Embryonic facial prominence (tissue), 1 donor: ENCODE measurements at regions not wholly inside any gene's neighbourhood (a gene's known extent, or its start where the extent isn't known, plus 50 kb on each side); places are given as distances from the start of the nearest gene placed in this dataset.

ENCODE experiments used
- DNase-seq: peaks from one replicate; pipeline ENCODE4 v3.0.0-alpha.2; 2016; ENCODE audit errors: extremely low spot score

DNA sequence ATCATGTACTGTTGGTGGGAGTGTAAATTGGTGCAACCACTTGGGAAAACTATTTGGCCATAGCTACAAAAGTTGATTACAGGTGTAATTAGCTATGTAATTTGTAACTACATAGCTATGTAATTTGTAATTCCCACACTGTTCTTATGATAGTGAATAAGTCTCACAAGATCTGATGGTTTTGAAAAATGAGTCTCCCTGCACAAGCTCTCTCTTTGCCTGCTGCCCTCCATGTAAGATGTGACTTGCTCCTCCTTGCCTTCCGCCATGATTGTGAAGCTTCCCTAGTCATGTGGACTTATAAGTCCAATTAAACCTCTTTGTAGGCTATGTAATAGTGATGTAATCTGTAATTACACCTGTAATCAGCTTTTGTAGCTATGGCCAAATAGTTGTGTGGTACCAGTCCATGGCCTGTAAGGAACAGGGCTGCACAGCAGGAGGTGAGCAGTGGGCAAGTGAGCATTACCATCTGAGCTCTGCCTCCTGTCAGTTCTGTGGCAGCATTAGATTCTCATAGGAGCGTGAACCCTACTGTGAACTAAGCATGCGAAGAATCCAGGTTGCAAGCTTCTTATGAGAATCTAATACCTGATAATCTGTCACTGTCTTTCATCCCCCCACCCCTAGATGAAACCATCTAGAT, 133.7 kb upstream of the COPS8 start:
- DNase-seq = no peak

DNA sequence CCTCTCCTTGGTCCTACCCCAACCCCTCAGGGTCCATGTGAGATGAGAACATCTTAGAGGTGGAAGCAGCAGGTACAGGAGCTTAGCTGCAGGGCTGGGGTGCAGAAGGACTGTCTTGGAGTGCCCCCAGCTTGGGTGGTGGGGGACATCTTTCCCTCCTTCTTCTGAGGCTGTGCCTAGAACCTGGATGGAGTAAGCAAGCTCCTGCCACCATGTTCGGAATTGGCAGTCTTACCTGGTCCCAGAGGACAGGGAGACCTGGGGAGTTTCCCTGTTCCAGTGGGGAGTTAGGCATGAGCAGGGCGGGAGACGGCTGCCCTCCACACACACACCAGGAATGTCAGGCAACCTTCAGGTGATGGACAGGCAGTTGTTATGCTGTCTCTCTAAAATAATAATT, 131.0 kb upstream of the COPS8 start:
- no peak for DNase-seq

DNA sequence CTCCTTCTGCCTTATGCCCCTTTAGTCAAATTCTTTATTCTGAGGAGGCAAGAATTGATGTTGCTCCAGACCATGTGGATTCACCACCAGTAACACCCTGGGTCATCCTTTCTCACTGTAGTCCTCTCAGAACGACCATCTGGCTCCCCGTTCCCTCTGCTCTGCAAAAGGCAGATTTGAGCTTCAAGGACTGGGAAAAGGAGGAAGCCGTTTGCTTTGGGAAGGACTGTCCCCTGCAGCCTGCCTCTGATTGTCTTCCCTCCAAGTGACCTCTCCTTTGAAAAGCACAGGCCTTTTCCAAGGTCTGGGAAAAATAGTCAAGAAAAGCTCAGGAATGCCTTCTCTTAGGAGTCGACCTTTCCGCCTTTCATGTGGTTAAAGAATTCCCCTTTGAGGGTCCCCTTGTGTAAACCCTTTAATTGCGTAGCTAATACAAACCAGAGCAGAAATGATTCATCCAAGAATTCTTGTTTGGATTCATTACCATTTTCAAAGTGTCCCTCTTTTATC, 130.1 kb upstream of the COPS8 start:
- DNase-seq = no peak

DNA sequence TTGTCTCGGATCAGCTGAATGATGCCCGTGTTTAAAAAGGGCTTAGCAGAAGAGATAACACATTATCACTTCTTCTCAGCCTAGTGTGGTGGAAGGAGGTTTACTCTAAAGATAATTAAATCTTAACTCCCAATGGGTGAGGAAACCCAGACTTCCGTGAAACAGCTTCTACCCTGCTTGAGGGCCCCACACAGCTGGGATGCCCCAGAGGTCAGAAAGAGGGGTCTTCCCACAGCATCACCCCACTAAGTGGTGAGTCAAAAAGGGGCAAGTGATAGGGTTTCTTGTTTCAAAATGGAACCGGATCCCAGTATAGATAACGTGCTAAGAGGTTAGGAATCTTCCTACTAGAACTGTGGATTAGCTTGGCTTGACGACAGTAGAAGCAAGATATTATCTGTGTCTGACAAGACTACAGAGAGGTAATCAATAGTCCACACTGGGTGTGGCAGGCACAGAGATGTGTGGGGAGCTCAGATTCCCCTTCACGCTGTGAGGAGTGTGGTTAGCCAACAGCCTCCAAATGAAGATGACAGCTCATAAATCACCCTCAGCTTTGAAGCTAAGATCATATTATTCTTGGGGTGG, 129.6 kb upstream of the COPS8 start:
- DNase-seq = no peak

DNA sequence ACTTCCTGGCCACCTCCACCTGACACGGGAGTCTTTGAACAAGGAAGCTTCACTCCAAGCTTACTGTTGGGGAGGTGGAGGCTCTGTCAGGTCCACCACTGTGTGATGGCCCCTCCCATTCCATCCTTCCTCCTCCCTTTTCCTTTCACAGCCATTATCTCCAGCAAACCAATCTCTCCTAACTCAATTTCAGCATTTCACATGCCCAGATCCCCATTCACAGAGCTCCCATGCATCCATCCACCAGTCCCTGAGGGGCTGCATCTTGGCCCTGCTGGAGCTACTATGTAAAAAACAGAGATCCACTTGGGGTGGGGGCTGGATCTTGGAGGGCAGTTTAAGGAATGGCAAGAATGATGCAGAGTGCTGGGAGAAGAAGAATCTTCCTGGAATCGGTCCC, 129.0 kb upstream of the COPS8 start:
- DNase-seq = no peak

DNA sequence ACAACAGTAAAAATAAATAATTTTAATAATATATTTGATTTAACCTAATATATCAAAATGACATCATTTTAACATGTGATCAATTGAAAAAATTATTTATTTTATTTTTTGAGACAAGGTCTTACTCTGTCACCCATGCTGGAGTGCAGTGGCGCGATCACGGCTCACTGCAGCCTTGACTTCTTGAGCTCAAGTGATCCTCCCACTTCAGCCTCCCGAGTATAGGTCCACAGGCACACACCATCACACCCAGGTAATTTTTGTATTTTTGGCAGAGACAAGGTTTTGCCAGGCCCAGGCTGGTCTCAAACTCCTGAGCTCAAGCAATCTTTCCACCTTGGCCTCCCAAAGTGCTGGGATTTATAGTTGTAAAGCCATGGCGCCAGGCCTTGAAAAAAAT, 126.7 kb upstream of the COPS8 start:
- no peak for DNase-seq

DNA sequence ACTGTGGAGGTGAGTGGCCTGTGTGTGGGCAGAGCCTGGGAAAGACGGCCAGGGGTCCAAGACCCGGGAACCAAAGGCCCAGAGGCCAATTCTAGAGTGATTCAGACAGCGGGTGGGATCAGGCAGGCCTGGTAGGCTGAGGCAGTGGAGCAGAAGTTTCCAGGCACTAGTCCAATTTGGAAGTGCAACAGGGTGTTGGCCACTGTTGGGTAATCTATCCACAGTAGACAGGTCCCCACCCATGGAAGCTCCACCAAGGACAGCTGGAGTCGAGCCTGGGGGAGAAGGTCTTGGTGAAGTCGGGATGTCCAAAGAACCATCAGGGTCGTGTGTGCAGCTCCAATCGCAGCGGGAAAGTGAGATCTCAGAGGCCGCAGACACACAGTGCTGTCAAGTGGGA, 125.8 kb upstream of the COPS8 start:
- no peak for DNase-seq

DNA sequence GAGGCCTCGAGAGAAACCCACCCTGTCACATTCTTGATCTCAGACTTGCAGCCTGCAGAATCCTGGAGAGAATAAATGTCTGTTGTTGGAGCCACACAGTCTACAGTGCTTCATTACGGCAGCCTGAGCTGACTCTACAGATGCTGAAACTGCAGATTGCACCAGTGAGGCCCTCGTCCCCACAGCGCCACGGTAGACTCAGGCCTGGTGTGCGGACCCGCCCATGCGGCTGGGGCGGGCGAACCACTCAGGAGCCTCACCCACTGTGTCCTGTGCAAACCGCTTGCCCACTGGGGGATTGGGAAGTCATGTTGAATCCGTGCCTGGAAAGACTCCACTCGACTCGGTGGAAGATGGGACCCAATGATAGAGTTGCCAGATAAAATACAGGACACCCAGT, 125.2 kb upstream of the COPS8 start:
- DNase-seq = no peak

DNA sequence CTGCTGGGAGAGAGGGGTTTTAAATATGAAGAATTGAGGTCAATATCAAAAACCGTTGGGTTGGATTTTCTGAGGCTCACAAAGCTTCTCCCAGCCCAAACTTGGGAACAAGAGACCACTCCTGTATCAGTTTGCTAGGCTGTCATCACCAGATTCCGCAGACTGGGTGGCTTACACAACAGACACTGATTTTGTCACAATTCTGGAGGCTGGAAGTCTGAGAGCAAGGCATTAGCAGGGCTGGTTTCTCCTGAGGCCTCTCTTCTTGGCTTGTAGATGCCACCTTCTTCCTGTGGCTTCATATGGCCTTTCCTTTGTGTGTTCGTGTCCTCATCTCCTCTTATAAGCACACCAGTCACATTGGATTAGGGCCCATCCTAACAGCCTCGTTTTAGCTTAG, 122.9 kb upstream of the COPS8 start:
- DNase-seq = no peak

DNA sequence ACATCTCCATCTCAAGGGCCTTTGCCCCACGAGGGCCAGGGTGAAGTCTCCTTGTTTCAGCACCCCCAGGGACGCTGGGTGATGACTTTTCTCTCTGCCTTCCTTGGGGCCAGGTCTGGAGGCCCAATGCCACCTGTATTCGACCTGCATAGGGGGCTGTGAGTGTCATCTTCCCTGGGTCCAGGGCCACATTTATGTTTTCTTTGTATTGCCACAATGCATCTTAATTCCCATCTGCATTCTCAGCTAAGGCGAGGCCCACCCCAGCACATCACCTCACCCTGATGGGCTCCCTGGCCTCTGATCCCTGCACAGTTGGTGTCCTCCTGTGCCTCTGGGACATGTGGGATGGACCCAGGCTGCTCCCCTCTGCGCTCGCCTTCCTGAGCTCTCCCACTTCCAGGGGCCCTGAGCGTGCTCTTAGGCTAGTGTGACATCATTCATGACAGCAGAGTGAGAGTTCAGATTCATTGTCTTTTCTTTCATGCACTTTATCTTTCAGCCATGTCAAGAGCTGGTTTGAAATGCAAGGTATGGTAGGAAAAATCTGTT, 122.0 kb upstream of the COPS8 start:
- DNase-seq = no peak

DNA sequence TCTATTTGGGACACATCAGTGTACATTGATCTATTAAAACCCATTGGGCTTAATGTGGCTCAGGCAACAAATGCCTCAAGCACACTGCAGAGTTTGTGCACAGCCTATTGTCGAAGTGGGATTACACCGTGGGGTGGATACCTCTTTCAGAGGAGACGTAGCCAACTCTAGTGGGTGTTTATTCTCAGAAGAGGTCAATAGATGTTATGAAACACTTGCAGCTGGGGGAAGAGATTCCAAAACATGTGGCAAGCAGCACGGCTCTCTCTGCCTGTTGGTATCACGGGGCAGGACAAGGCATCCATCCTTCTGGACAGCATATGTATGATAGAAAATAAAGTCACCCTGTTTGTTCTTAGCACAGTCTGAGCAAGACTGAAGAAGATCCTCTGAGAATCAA, 121.4 kb upstream of the COPS8 start:
- DNase-seq = no peak

DNA sequence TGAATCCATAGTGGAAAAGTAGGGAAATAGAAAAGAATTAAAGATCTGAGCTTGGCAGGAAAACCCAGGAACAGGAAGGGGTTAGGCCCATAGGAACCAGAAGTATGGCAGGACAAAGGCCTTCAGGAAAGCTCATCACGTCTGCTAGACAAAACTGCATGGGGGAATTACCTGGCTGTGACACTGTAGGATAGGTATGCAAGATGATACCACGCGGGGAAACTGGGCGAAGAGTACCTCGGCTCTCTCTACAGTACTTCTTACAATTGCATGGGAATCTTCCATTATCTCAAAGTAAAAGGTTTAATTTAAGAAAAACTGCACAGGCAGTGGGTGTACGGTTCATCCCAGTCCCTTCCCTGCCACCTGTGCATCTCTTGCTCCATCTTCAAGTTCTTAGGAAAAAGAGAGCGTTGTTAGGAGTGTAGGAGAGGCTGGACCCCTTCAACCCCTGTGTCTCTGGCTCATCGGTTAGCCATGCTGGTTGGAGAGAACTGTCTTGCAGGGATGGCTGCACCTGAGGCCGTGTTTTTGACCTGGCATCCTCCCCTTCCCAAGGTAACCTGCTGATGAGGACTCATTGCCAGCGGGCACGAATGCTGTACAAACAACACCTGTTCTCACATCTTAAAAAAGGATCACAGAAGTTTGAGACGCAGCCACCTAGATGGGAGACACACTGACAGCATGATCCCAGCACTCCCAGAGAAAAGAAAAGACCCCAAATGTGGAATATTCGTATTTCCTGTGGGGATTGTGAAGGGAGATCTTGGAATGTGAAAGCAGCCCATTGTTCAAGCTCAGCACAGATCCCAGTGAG, 120.5 kb upstream of the COPS8 start:
- no peak for DNase-seq

DNA sequence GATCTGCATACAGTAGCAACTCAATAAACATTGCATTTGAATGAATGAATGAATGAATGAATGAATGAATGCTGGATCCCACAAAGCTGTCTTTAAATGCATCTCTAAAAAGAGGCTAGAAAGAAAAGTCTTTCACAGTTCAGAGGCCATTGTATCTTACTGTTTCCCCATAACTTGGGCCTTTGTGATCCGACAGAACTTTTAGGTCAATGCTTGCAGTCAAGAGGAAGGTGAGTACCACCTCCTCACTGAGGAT, 119.9 kb upstream of the COPS8 start:
- DNase-seq = no peak

DNA sequence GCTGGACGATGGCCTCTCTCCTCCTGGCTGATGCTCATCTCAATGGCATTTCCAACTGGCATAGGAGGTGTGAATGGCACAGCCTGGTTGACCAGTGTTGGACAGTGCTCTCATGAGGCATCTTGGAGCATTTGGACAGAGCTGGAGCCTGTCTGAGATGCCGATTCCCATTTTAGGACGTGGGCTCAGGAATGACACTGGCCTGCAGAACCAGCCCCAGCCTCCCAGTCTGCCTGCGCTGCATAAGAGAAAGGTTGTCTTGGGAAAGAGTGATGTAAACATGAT, 118.2 kb upstream of the COPS8 start:
- DNase-seq = no peak

DNA sequence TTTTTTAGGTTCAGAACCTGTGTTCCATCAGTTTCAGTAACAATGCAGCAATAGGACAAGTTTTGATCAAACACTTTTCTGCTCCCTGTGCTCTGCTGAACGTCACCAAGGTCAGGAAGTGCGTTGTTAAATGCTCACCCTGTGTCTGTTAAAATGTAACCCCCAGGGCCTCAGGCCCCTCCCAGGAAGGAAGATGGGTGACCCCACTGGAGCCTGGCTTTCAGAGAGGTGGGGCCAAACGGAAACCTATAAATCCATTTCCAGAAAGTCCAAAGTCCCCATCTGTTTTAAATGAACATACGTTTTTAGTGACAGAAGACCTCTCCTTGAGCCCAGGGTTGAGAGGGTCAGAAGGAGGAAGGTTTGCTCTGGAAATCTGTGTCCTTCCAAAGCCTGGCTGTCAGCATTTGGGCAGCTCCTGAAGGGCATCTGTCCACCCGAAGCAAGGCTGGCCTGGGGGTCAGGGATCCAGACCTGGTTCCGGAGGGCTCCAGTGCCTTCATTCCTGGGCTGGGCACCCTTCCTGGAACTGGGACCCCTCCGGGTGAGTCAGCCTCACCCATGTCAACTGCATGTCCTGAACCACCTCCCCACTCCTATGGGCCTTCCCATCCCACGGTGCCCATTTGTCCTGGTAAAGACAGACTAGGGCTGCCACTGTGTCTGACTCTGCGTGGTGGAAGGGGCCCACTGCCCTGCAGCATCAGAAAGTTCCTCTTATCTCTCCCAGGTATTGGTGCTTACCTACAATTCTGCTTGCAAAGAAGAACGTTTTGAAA, 117.4 kb upstream of the COPS8 start:
- no peak for DNase-seq

DNA sequence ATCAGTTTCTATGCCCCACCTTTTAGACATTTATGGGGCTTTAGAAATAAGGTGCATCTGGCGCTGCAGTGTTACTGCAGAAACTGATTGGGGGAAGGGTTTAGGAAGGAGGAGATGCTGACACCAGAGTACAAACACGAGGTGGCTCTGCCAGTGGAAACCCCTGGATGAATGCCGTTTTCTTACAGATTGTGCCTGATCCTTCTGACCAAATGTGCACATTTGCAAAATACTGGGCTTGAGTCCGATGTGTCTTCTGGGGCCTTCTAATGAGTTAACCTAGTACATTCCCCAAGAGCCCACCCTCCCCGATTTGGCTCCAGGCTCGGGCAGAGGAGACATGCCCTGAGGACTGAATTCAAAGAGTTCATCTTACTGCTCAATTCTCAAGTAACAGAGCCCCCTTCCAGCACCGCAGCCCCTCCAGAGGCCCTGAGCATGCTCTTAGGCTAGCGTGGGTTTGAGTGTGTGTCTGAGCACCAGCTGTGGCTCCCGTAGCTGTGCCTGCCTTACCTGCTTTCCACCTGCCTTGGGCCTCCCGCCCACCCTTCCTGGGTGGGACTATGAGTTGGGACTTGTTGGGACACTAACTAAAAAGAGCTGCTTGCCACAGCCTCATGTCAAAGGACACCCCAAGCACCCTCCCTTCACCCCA, 116.7 kb upstream of the COPS8 start:
- DNase-seq = no peak

DNA sequence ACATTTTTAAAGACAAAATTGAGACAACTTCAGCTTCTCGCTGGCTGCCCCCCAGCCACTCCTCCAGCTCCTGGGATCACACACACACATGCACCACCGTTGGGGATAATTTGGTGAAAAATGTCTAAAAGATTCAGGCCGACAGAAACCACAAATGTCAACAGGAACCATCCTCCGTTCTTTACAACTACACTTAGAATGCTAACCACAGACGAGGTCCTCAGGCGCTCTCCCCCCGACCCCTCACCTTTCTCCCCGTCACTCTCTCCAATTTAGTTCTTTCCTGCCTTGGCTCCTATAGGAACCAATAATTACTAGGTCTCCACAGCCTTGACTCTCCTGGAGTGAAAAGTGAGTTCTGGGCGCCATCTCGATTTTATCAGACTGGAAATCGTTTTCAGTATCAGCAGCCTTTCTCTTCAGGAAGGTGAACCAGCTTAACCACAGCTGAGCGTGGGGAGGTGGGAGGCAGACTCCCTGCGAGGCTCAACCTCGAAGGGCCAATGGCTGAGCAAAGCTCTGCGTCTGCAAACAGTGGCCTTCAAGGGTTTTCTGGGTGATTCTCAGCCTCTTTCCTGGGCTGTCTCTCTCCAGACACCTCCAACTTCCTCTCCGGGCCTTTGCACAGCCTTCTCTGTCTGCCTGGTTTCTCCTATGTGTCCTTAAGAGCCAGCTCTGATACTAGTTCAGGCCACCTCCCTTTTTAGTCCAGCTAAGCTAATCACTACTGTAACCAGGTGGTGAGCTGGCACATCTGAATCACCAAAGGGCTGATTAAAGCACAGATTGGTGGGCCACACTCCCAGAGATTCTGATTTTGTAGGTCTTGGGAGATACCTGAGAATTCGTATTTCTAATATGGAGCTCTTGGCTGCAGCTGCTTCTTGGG, 115.7 kb upstream of the COPS8 start:
- DNase-seq = no peak

DNA sequence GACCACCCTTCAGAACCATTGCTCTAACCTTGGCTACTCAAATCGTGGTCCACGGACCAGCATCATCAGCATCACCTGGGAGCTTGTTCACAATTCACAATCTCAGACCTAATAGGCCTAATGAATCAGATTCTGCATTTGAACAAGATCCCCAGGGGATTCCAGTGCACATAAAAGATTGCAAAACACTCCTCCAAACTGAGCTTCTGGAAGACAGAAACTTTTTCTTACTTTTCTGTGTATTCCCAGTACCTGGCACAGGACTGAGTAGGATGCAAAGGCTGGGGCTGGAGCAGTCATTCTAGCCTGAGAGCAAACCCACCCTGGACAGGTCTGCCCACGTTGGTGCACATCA, 115.1 kb upstream of the COPS8 start:
- DNase-seq = no peak

DNA sequence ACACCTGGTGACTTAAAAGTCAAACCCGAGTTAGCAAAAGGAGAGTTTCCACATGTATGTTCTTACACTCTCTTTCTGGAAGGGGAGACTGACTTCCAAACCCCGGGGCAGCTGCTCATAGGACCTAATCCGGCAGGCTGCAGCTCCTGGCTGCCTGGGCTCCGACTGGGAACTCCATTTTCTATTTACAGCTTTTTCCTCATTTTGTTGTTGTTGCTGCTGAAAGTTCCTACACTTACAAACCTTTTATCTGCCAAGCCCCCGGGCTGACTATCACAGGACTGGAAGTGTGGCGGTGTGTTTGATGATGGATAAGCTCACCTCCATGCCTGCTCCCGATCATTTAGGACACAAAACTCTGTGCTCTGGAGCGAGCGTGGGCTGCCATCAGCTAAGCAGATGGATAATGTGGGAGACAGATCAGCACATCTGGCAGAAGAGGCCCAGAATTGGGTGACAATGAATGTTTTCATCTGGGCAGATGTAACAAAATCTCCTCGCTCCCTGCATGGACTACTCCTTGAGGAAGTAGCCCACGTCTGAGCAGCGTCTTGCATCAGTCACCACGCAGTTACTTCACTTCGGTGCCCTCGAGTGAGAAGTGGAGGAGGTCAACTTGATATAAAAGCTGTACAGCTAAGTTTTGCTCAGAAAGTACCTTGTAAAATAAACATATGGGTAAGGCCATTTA, 114.4 kb upstream of the COPS8 start:
- DNase-seq = no peak

DNA sequence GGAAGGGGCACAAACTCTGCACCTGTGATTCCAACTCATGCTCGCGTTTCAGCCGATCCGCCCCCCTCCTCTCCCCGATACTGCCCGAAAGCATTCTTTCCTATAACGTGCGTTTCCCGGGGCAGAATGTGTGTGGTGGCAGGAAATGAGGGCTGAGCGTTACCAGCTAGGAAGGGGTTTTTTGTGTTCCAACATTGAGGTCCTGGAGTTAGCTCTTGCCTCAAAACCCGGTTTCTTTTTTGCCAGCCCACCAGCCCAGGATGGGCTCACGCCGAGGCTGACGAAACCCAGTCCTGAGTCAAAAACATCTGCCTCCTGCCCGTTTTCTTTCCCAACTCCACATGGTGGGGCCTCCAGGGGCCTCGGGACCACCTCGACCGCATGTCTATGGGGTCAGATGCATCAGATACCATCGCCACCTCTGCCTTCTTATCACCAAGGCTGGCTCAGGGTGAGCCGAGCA, 113.7 kb upstream of the COPS8 start:
- no peak for DNase-seq
